Type B pancreatic cell (in vitro differentiated cells): ENCODE measurements at regions not wholly inside any gene's neighbourhood (a gene's known extent, or its start where the extent isn't known, plus 50 kb on each side); places are given as distances from the start of the nearest gene placed in this dataset.

Source experiments
- DNase-seq: peaks from one replicate; pipeline ENCODE4 v3.0.0; 2021; ENCODE audit warnings: mixed read lengths; ENCODE audit not compliant: unreplicated experiment; ENCODE audit errors: extremely low spot score
- H3K27ac Mint-ChIP-seq: 2 replicates; pipeline ENCODE4 v1.8.0; 2021; ENCODE audit warnings: mild to moderate bottlenecking, mixed read lengths
- H3K27me3 Mint-ChIP-seq: 2 replicates; pipeline ENCODE4 v1.8.0; 2021; ENCODE audit warnings: mixed read lengths
- H3K36me3 Mint-ChIP-seq: 2 replicates; pipeline ENCODE4 v1.8.0; 2021; ENCODE audit warnings: mixed read lengths
- H3K4me1 Mint-ChIP-seq: one replicate; pipeline ENCODE4 v1.8.0; 2021; ENCODE audit warnings: mixed read lengths; ENCODE audit not compliant: unreplicated experiment
- H3K4me3 Mint-ChIP-seq: 2 replicates; pipeline ENCODE4 v1.8.0; 2021; ENCODE audit warnings: mild to moderate bottlenecking, mixed read lengths
- H3K9me3 Mint-ChIP-seq: 2 replicates; pipeline ENCODE4 v1.8.0; 2021; ENCODE audit warnings: mixed read lengths
- CTCF ChIP-seq: fragments of 200-600 bp; sonication (generic); conservative IDR thresholded peaks from 2 replicates; pipeline ENCODE4 v1.5.0; 2021; ENCODE audit warnings: antibody characterized with exemption, mild to moderate bottlenecking

- no peaks in the 10 kb centered on the region for H3K36me3 Mint-ChIP-seq
- no peaks in the 10 kb centered on the region for H3K4me1 Mint-ChIP-seq
- peaks cover 7% of the 10 kb centered on the region for H3K27me3 Mint-ChIP-seq
- H3K4me3 Mint-ChIP-seq, result no peak overlapping the region
- no peaks in the 10 kb centered on the region for H3K9me3 Mint-ChIP-seq
- no peak overlapping the region for H3K27ac Mint-ChIP-seq
- no peak for TF ChIP-seq CTCF
- no peak for DNase-seq
These were observed 1231.7 kb upstream of the TMEM132C start for GRCh38 chr12:127035011-127035879.

GRCh38 chr12:127038152-127038551 lies 1228.8 kb upstream of the TMEM132C start:
- no peaks in the 10 kb centered on the region for H3K4me1 Mint-ChIP-seq
- no peaks in the 10 kb centered on the region for H3K36me3 Mint-ChIP-seq
- H3K27ac Mint-ChIP-seq, result no peak overlapping the region
- no peaks in the 10 kb centered on the region for H3K9me3 Mint-ChIP-seq
- no peak for DNase-seq
- TF ChIP-seq CTCF, result no peak
- peaks cover 7% of the 10 kb centered on the region for H3K27me3 Mint-ChIP-seq
- no peak overlapping the region for H3K4me3 Mint-ChIP-seq

DNA sequence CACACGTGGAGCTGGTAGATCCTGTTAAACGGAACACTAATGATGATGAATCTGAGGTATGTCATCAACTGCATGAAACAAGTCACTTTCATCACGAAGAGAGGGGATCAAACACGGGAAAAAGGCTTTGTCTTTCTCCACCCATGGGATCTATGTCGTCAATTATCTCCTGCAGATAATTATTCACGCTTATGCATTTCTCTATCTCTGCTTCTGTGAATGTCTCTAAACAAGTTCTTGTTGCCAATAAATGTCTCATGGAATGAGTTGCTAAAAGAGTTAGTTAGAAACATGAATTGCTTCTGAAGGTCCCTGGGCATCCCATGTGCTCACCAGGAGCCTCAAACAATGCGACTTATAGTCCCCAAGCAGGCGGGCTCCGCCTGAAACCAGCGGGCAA lies 1228.2 kb upstream of the TMEM132C start:
- DNase-seq, result no peak
- H3K27me3 Mint-ChIP-seq, result peaks cover 6% of the 10 kb centered on the region
- no peak for TF ChIP-seq CTCF
- no peaks in the 10 kb centered on the region for H3K9me3 Mint-ChIP-seq
- no peak overlapping the region for H3K27ac Mint-ChIP-seq
- H3K4me3 Mint-ChIP-seq, result no peak overlapping the region
- no peaks in the 10 kb centered on the region for H3K36me3 Mint-ChIP-seq
- no peaks in the 10 kb centered on the region for H3K4me1 Mint-ChIP-seq

GRCh38 chr12:127041985-127042625 lies 1224.9 kb upstream of the TMEM132C start:
- no peaks in the 10 kb centered on the region for H3K27me3 Mint-ChIP-seq
- H3K36me3 Mint-ChIP-seq, result no peaks in the 10 kb centered on the region
- no peak for DNase-seq
- H3K27ac Mint-ChIP-seq, result no peak overlapping the region
- H3K9me3 Mint-ChIP-seq, result no peaks in the 10 kb centered on the region
- no peak for TF ChIP-seq CTCF
- no peaks in the 10 kb centered on the region for H3K4me1 Mint-ChIP-seq
- no peak overlapping the region for H3K4me3 Mint-ChIP-seq

DNA sequence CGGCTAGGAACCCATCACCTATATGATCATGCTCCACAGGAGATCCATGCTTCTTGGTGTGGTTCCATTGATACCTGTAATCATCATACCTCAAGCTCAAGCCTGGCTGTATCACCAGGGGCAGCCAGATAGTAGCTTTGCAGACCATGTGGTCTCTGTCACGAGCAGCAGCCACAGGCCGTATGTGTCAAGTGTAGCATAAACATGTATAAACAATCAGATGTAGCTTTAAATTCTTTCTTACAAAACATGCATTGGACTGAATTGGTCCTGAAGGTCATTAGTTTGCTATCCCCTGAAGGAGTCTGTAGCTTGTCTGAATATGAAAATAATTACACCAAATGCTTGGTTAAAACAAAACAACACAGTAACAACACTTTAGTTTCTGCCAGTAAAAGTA lies 1223.2 kb upstream of the TMEM132C start:
- Mint-ChIP-seq H3K27ac (no peak overlapping the region), H3K27me3 (no peaks in the 10 kb centered on the region), H3K36me3 (no peaks in the 10 kb centered on the region), H3K4me3 (no peak overlapping the region), H3K9me3 (no peaks in the 10 kb centered on the region), H3K4me1 (no peaks in the 10 kb centered on the region)
- no peak for TF ChIP-seq CTCF
- no peak for DNase-seq
